Spleen (tissue), 7 donors: ENCODE measurements at regions not wholly inside any gene's neighbourhood (a gene's known extent, or its start where the extent isn't known, plus 50 kb on each side); places are given as distances from the start of the nearest gene placed in this dataset.

Experiments
- CTCF ChIP-seq, 11 experiments: fragments of 200-600 bp in 7 of 11; fragments of 450-650 bp in 4 of 11; sonication (generic) in 4 of 11; IDR thresholded peaks in 8 of 11; conservative IDR thresholded peaks in 3 of 11; 1 replicate in 7 of 11; 2 replicates in 4 of 11; pipeline versions ENCODE4 v1.4.0 to v1.8.0; 2016 to 2021; ENCODE audit warnings: antibody characterized with exemption in 11 of 11, inconsistent platforms in 4 of 11, mild to moderate bottlenecking in 1 of 11
- POLR2A ChIP-seq, 3 donors: fragments of 450-650 bp; IDR thresholded peaks; one replicate each; pipeline ENCODE4 v1.5.1; 2017; ENCODE audit warnings: antibody characterized with exemption in 3 of 3, mild to moderate bottlenecking in 1 of 3
- POLR2AphosphoS5 ChIP-seq, 3 donors: sonication (generic); formaldehyde crosslinking; IDR thresholded peaks; one replicate each; pipeline ENCODE4 v1.5.1; 2017; ENCODE audit warnings: antibody characterized with exemption in 3 of 3
- donor health status: DM: no; HTN: no; CAD: no; lungs with moderate emphysema.
- donor health status: DM: no; HTN: no; CAD: no.
- donor health status: DM: no; HTN: no; CAD: no.

GRCh38 chr1:2956576-2956975 is 64.7 kb upstream of the ACTRT2 start:
- TF ChIP-seq CTCF (IDR thresholded peaks at IDR 0.05 in 8 of 11, conservative IDR thresholded peaks at IDR 0.05 in 3 of 11): no peak
- TF ChIP-seq POLR2A (IDR thresholded peaks at IDR 0.05): no peak
- TF ChIP-seq POLR2AphosphoS5 (IDR thresholded peaks at IDR 0.05): no peak
